SK-N-SH (cell line): ENCODE measurements at regions not wholly inside any gene's neighbourhood (a gene's known extent, or its start where the extent isn't known, plus 50 kb on each side); places are given as distances from the start of the nearest gene placed in this dataset.

Experiments used
- CTCF ChIA-PET: fragments of 300-600, 350-600 bp; formaldehyde crosslinking; extraction: SDS; loops from one replicate; lab custom pipeline; 2021; lab: Yijun Ruan, JAX
- POLR2A ChIA-PET: fragments of 350-600 bp; sonication (Branson Sonifier 250); formaldehyde crosslinking; extraction: SDS; loops from one replicate; lab custom pipeline; 2020; ENCODE audit warnings: antibody characterized with exemption, inconsistent platforms; lab: Yijun Ruan, JAX
- DNase-seq: peaks from one replicate; pipeline ENCODE4 v3.0.0; 2012
- H2AFZ ChIP-seq: fragments of 200-600 bp; sonication (generic); 2 replicates; pipeline ENCODE4 v1.8.1; 2016; ENCODE audit warnings: antibody characterized with exemption, mild to moderate bottlenecking, low read depth
- H3F3A ChIP-seq: fragments of 200-600 bp; sonication (generic); replicated peaks from 2 replicates; pipeline ENCODE3; 2016; ENCODE audit warnings: antibody characterized with exemption, mild to moderate bottlenecking; ENCODE audit not compliant: insufficient read depth
- H3K27ac ChIP-seq, 2 experiments: fragments of 200-500 bp in 1 of 2; fragments of 200-600 bp in 1 of 2; sonication (Bioruptor generic) in 1 of 2; sonication (generic), shearing (Covaris generic) in 1 of 2; 2 replicates each; pipeline versions ENCODE4 v1.5.1 to v1.6.1; 2014 to 2016; ENCODE audit warnings: low read depth in 2 of 2, inconsistent platforms in 1 of 2, low read length in 1 of 2, mild to moderate bottlenecking in 1 of 2, mixed read lengths in 1 of 2
- H3K27me3 ChIP-seq: fragments of 200-600 bp; sonication (generic), shearing (Covaris generic); 2 replicates; pipeline ENCODE4 v1.6.1; 2016; ENCODE audit warnings: mixed run types; ENCODE audit not compliant: insufficient read depth
- H3K36me3 ChIP-seq, 2 experiments: fragments of 200-500 bp in 1 of 2; fragments of 200-600 bp in 1 of 2; sonication (Bioruptor generic) in 1 of 2; sonication (generic) in 1 of 2; replicated peaks in 1 of 2; 2 replicates each; pipeline versions ENCODE3 to v1.5.1; 2014 to 2016; ENCODE audit warnings: low read length in 1 of 2, mild to moderate bottlenecking in 1 of 2; ENCODE audit not compliant: insufficient read depth in 2 of 2, control insufficient read depth in 1 of 2
- H3K4me1 ChIP-seq, 2 experiments: fragments of 200-500 bp in 1 of 2; fragments of 200-600 bp in 1 of 2; sonication (Bioruptor generic) in 1 of 2; sonication (generic), shearing (Covaris generic) in 1 of 2; 2 replicates each; pipeline versions ENCODE4 v1.5.1 to v1.6.1; 2014 to 2016; ENCODE audit warnings: low read depth in 1 of 2, low read length in 1 of 2, mixed run types in 1 of 2; ENCODE audit not compliant: insufficient read depth in 2 of 2, control insufficient read depth in 1 of 2
- H3K4me2 ChIP-seq: fragments of 200-600 bp; sonication (generic), shearing (Covaris generic); 2 replicates; pipeline ENCODE4 v1.6.1; 2017; ENCODE audit warnings: mixed run types
- H3K4me3 ChIP-seq, 2 experiments: fragments of 200-500 bp in 1 of 2; fragments of 200-600 bp in 1 of 2; sonication (Bioruptor generic) in 1 of 2; sonication (generic), shearing (Covaris generic) in 1 of 2; 2 replicates each; pipeline versions ENCODE4 v1.5.1 to v1.8.1; 2014 to 2016; ENCODE audit warnings: low read depth in 2 of 2, inconsistent platforms in 1 of 2, low read length in 1 of 2, mild to moderate bottlenecking in 1 of 2, mixed read lengths in 1 of 2, moderate library complexity in 1 of 2
- H3K79me2 ChIP-seq: fragments of 200-600 bp; sonication (generic); 2 replicates; pipeline ENCODE4 v1.8.1; 2017; ENCODE audit warnings: mild to moderate bottlenecking; ENCODE audit not compliant: insufficient read depth
- H3K9ac ChIP-seq: fragments of 200-600 bp; sonication (generic); 2 replicates; pipeline ENCODE4 v1.6.1; 2017; ENCODE audit warnings: mixed run types
- H3K9me2 ChIP-seq: fragments of 200-600 bp; sonication (generic); 2 replicates; pipeline ENCODE4 v1.6.1; 2017; ENCODE audit warnings: mixed run types
- H3K9me3 ChIP-seq: fragments of 200-600 bp; sonication (generic); 2 replicates; pipeline ENCODE4 v1.6.1; 2017; ENCODE audit warnings: mixed run types, mild to moderate bottlenecking, moderate library complexity
- H4K20me1 ChIP-seq: fragments of 200-600 bp; sonication (generic); 2 replicates; pipeline ENCODE4 v1.6.1; 2017; ENCODE audit warnings: mild to moderate bottlenecking, mixed run types; ENCODE audit not compliant: insufficient read depth
- EP300 ChIP-seq, 2 experiments: IDR thresholded peaks; 2 replicates each; pipeline versions ENCODE4 v1.4.0 to v1.6.1; 2012; ENCODE audit warnings: borderline replicate concordance in 1 of 2, low read depth in 1 of 2, low read length in 1 of 2
- FOXJ3 ChIP-seq: sonication (generic); formaldehyde crosslinking; IDR thresholded peaks from 2 replicates; pipeline ENCODE4 v1.5.1; 2020; ENCODE audit warnings: mild to moderate bottlenecking, missing genetic modification reagents
- GABPA ChIP-seq: IDR thresholded peaks from 2 replicates; pipeline ENCODE4 v1.4.0; 2012; ENCODE audit warnings: low read depth, mild to moderate bottlenecking
- GATA2 ChIP-seq: sonication (generic); formaldehyde crosslinking; IDR thresholded peaks from 2 replicates; pipeline ENCODE4 v1.5.0; 2020; ENCODE audit warnings: mild to moderate bottlenecking, missing genetic modification reagents
- JUND ChIP-seq: IDR thresholded peaks from 2 replicates; pipeline ENCODE4 v1.4.0; 2012
- NFIC ChIP-seq: IDR thresholded peaks from 2 replicates; pipeline ENCODE4 v1.4.0; 2012; ENCODE audit warnings: borderline replicate concordance
- PBX3 ChIP-seq: IDR thresholded peaks from 2 replicates; pipeline ENCODE4; 2012
- RAD21 ChIP-seq: IDR thresholded peaks from 2 replicates; pipeline ENCODE4 v1.6.1; 2012; ENCODE audit warnings: mild to moderate bottlenecking, low read length
- SIN3A ChIP-seq: IDR thresholded peaks from 2 replicates; pipeline ENCODE4 v1.6.1; 2012; ENCODE audit warnings: low read depth, mild to moderate bottlenecking, low read length, moderate library complexity, borderline replicate concordance
- SMC3 ChIP-seq: IDR thresholded peaks from 2 replicates; pipeline ENCODE4 v1.6.1; 2012; ENCODE audit warnings: low read depth, low read length, improper control_type of control experiment
- TCF12 ChIP-seq: IDR thresholded peaks from 2 replicates; pipeline ENCODE4 v1.4.0; 2012
- TEAD4 ChIP-seq: IDR thresholded peaks from 2 replicates; pipeline ENCODE4 v1.4.0; 2012; ENCODE audit warnings: mild to moderate bottlenecking, borderline replicate concordance; ENCODE audit not compliant: insufficient read depth
- small RNA-seq, 7 experiments: library from RNA; depleted of rRNA; stranded (forward); fragments of <200 nt; gene quantifications; one replicate each; pipeline ENCODE3, GENCODE V24; 2012
- TF ChIP-seq, protein P1 (sequence below): IDR thresholded peaks from 2 replicates; pipeline ENCODE4 v1.4.0; 2012; ENCODE audit warnings: low read depth, borderline replicate concordance

DNA sequence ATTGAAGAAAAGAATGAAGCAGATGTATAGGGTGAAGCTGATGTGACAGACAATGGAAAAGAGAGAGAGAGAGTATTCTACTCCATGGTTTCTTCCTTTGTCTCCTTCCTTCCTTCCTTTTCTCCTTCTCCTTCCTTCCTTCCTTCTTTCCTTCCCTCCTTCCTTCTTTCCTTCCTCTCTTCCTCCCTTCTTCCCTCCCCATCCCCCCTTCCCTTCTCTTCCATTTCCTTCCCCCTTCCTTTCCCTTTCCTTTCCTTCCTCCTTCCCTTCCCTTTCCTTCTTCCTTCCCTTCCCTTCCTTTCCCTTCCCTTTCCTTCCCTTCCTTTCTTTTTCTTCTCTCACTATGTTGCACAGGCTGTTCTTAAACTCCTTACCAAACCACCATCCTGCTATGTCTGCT, 55.7 kb upstream of the GPR139 start:
- H3F3A ChIP-seq: no peaks in the 10 kb centered on the region
- no peaks in the 10 kb centered on the region for H3K9me3 ChIP-seq
- H2AFZ ChIP-seq: no peak overlapping the region
- ChIA-PET POLR2A (no interaction called here), CTCF (interaction anchor here (1.0 kb wide), 1 partner anchor 221 kb away, joined by 3 read pairs; no protein-coding TSS in a partner anchor)
- no peaks in the 10 kb centered on the region for H3K27me3 ChIP-seq
- no peak overlapping the region for H3K9ac ChIP-seq
- H3K4me1 ChIP-seq: no peaks in the 10 kb centered on the region
- H3K4me2 ChIP-seq: no peak overlapping the region
- no peaks in the 10 kb centered on the region for H3K36me3 ChIP-seq
- DNase-seq: no peak
- no peaks in the 10 kb centered on the region for H3K9me2 ChIP-seq
- TF ChIP-seq TEAD4 (no peak), SMC3 (no peak), TCF12 (no peak), EP300 (IDR thresholded peaks at IDR 0.05; ENCODE audit: borderline replicate concordance in 1 of 2, low read depth in 1 of 2, low read length in 1 of 2) (no peak), SIN3A (no peak), FOXJ3 (CRISPR knock-in tag) (no peak), PBX3 (no peak), RAD21 (no peak), GABPA (no peak), NFIC (no peak), JUND (no peak), GATA2 (CRISPR knock-in tag) (no peak)
- TF ChIP-seq, protein P1, sequence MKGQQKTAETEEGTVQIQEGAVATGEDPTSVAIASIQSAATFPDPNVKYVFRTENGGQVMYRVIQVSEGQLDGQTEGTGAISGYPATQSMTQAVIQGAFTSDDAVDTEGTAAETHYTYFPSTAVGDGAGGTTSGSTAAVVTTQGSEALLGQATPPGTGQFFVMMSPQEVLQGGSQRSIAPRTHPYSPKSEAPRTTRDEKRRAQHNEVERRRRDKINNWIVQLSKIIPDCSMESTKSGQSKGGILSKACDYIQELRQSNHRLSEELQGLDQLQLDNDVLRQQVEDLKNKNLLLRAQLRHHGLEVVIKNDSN: no peak
- no peak overlapping the region for H3K4me3 ChIP-seq
- H4K20me1 ChIP-seq: no peaks in the 10 kb centered on the region
- H3K27ac ChIP-seq: no peak overlapping the region
- H3K79me2 ChIP-seq: no peaks in the 10 kb centered on the region

Small RNA genes lying in the stretch of these regions (small RNA-seq; reads per million reads assigned to genes)
- 0 reads per million in 7 experiments for gene SNRPEP3
